GM23338 (cell line): ENCODE measurements at regions not wholly inside any gene's neighbourhood (a gene's known extent, or its start where the extent isn't known, plus 50 kb on each side); places are given as distances from the start of the nearest gene placed in this dataset.

Experiments used
- ATAC-seq: fragments of 200-7000 bp; cut with Tn5 transposase; 3 replicates; pipeline ENCODE4 v1.9.1; 2020
- DNase-seq: peaks from one replicate; pipeline ENCODE4 v3.0.0-alpha.2; 2015; ENCODE audit warnings: low spot score
- H2AFZ ChIP-seq: fragments of 200-600 bp; sonication (generic); 2 replicates; pipeline ENCODE4 v1.8.0; 2016; ENCODE audit warnings: antibody characterized with exemption, mild to moderate bottlenecking, moderate library complexity
- H3F3A ChIP-seq: fragments of 200-600 bp; sonication (generic); replicated peaks from 2 replicates; pipeline ENCODE4 v1.8.0; 2017; ENCODE audit warnings: antibody characterized with exemption, mixed run types, low read depth
- H3K27ac ChIP-seq: fragments of 200-600 bp; sonication (generic); 2 replicates; pipeline ENCODE4 v1.6.1; 2016; ENCODE audit warnings: low read depth
- H3K27me3 ChIP-seq: fragments of 200-600 bp; sonication (generic); 2 replicates; pipeline ENCODE4 v1.8.0; 2016; ENCODE audit warnings: mild to moderate bottlenecking, mixed run types, moderate library complexity; ENCODE audit not compliant: insufficient read depth
- H3K36me3 ChIP-seq: fragments of 200-600 bp; sonication (generic); 2 replicates; pipeline ENCODE4 v1.8.0; 2016; ENCODE audit warnings: mild to moderate bottlenecking; ENCODE audit not compliant: insufficient read depth
- H3K4me1 ChIP-seq: fragments of 200-600 bp; sonication (generic); 2 replicates; pipeline ENCODE4 v1.8.0; 2016; ENCODE audit warnings: mild to moderate bottlenecking, moderate library complexity; ENCODE audit not compliant: insufficient read depth
- H3K4me2 ChIP-seq: fragments of 200-600 bp; sonication (generic); 2 replicates; pipeline ENCODE4 v1.7.1; 2017; ENCODE audit warnings: mixed run types
- H3K4me3 ChIP-seq: fragments of 200-600 bp; sonication (generic); 2 replicates; pipeline ENCODE4 v1.6.1; 2016; ENCODE audit warnings: mixed run types
- H3K79me2 ChIP-seq: fragments of 200-600 bp; sonication (generic); replicated peaks from 2 replicates; pipeline ENCODE4 v1.8.0; 2017; ENCODE audit warnings: mild to moderate bottlenecking; ENCODE audit not compliant: insufficient read depth
- H3K9me2 ChIP-seq: fragments of 200-600 bp; sonication (generic); 2 replicates; pipeline ENCODE4 v1.8.0; 2017; ENCODE audit not compliant: insufficient read depth
- H4K20me1 ChIP-seq: fragments of 200-600 bp; sonication (generic); replicated peaks from 2 replicates; pipeline ENCODE4 v1.8.0; 2017; ENCODE audit warnings: mild to moderate bottlenecking; ENCODE audit not compliant: insufficient read depth
- H3K27ac Mint-ChIP-seq: 2 replicates; pipeline ENCODE4 v1.8.0; 2020; ENCODE audit warnings: inconsistent platforms, mild to moderate bottlenecking, moderate library complexity, mixed read lengths
- H3K27me3 Mint-ChIP-seq: 3 replicates; pipeline ENCODE4 v1.8.0; 2022; ENCODE audit warnings: low read depth, mild to moderate bottlenecking, moderate library complexity, mixed read lengths, inconsistent platforms; ENCODE audit not compliant: insufficient read depth, poor library complexity
- H3K36me3 Mint-ChIP-seq: 3 replicates; pipeline ENCODE4 v1.8.0; 2021; ENCODE audit warnings: low read depth, mild to moderate bottlenecking, inconsistent platforms, moderate library complexity, mixed read lengths
- H3K4me1 Mint-ChIP-seq: 3 replicates; pipeline ENCODE4 v1.8.0; 2020; ENCODE audit warnings: mild to moderate bottlenecking, inconsistent platforms, mixed read lengths
- H3K4me3 Mint-ChIP-seq: 3 replicates; pipeline ENCODE4 v1.8.0; 2021; ENCODE audit warnings: moderate library complexity, mild to moderate bottlenecking, inconsistent platforms, mixed read lengths
- H3K9me3 Mint-ChIP-seq: 3 replicates; pipeline ENCODE4 v1.8.0; 2020; ENCODE audit warnings: moderate library complexity, mild to moderate bottlenecking, inconsistent platforms, mixed read lengths
- CTCF ChIP-seq, 2 experiments: fragments of 200-600 bp in 1 of 2; sonication (generic) in 1 of 2; conservative IDR thresholded peaks; 2 replicates each; pipeline versions ENCODE4 v1.5.1 to v1.6.1; 2016 to 2017; ENCODE audit warnings: antibody characterized with exemption in 2 of 2, low read depth in 2 of 2, mild to moderate bottlenecking in 2 of 2, moderate library complexity in 1 of 2
- ETS1 ChIP-seq: IDR thresholded peaks from 2 replicates; pipeline ENCODE4 v1.6.1; 2016; ENCODE audit warnings: antibody characterized with exemption
- EZH2phosphoT487 ChIP-seq: fragments of 200-600 bp; sonication (generic); IDR thresholded peaks from one replicate; pipeline ENCODE4 v1.8.1; 2018; ENCODE audit warnings: antibody characterized with exemption; ENCODE audit not compliant: unreplicated experiment
- NANOG ChIP-seq: IDR thresholded peaks from 2 replicates; pipeline ENCODE4 v1.6.1; 2016; ENCODE audit warnings: antibody characterized with exemption, borderline replicate concordance
- POLR2AphosphoS5 ChIP-seq: IDR thresholded peaks from 2 replicates; pipeline ENCODE4 v1.6.1; 2016; ENCODE audit warnings: antibody characterized with exemption, low read depth
- REST ChIP-seq: IDR thresholded peaks from one replicate; pipeline ENCODE4 v1.6.1; 2018; ENCODE audit warnings: antibody characterized with exemption; ENCODE audit not compliant: unreplicated experiment
- STAT1 ChIP-seq: IDR thresholded peaks from one replicate; pipeline ENCODE4 v1.6.1; 2016; ENCODE audit warnings: antibody characterized with exemption; ENCODE audit not compliant: unreplicated experiment
- ZNF114 ChIP-seq: fragments of 250-450 bp; sonication (Bioruptor Pico); IDR thresholded peaks from 2 replicates; pipeline ENCODE4 v1.5.0; 2020; ENCODE audit warnings: mild to moderate bottlenecking, moderate library complexity
- ZNF331 ChIP-seq: fragments of 250-450 bp; sonication (Bioruptor Pico); IDR thresholded peaks from 2 replicates; pipeline ENCODE4 v1.5.0; 2020; ENCODE audit warnings: low read depth, mild to moderate bottlenecking, moderate library complexity
- ZNF462 ChIP-seq: fragments of 250-450 bp; sonication (Bioruptor Pico); IDR thresholded peaks from 2 replicates; pipeline ENCODE4 v1.5.0; 2020; ENCODE audit warnings: mild to moderate bottlenecking, moderate library complexity

- H3K4me3 Mint-ChIP-seq, result no peak overlapping the region
- Histone ChIP-seq H3F3A (no peaks in the 10 kb centered on the region), H3K9me2 (no peaks in the 10 kb centered on the region), H3K79me2 (no peaks in the 10 kb centered on the region), H2AFZ (no peak overlapping the region), H4K20me1 (no peaks in the 10 kb centered on the region), H3K36me3 (no peaks in the 10 kb centered on the region), H3K4me1 (peaks cover 8% of the 10 kb centered on the region; the same call in 1 of the 2 replicates), H3K4me2 (no peak overlapping the region), H3K27me3 (no peaks in the 10 kb centered on the region), H3K4me3 (no peak overlapping the region), H3K27ac (no peak overlapping the region)
- DNase-seq (no peak), ATAC-seq (no peak)
- H3K27ac Mint-ChIP-seq, result no peak overlapping the region
- no peaks in the 10 kb centered on the region for H3K9me3 Mint-ChIP-seq
- H3K27me3 Mint-ChIP-seq, result no peaks in the 10 kb centered on the region
- TF ChIP-seq NANOG (no peak), EZH2phosphoT487 (no peak)
- H3K36me3 Mint-ChIP-seq, result no peaks in the 10 kb centered on the region
- H3K4me1 Mint-ChIP-seq, result peaks cover 12% of the 10 kb centered on the region
Measured at GRCh38 chr4:36547383-36547782, 266.0 kb downstream of the DTHD1 start.

GRCh38 chr4:36549252-36549651 lies 267.8 kb downstream of the DTHD1 start:
- H3K9me2 ChIP-seq, result 0 out of 2 replicates have a peak, but pooled peaks cover 3% of the 10 kb centered on the region
- H3K27me3 ChIP-seq, result no peaks in the 10 kb centered on the region
- no peaks in the 10 kb centered on the region for H4K20me1 ChIP-seq
- no peak overlapping the region for H3K27ac ChIP-seq
- no peaks in the 10 kb centered on the region for H3K79me2 ChIP-seq
- H3K36me3 ChIP-seq, result no peaks in the 10 kb centered on the region
- H3K36me3 Mint-ChIP-seq, result no peaks in the 10 kb centered on the region
- H3K27ac Mint-ChIP-seq, result no peak overlapping the region
- H3K4me2 ChIP-seq, result no peak overlapping the region
- H3K4me3 ChIP-seq, result no peak overlapping the region
- H2AFZ ChIP-seq, result no peak overlapping the region
- H3F3A ChIP-seq, result no peaks in the 10 kb centered on the region
- DNase-seq, result no peak
- no peaks in the 10 kb centered on the region for H3K27me3 Mint-ChIP-seq
- H3K9me3 Mint-ChIP-seq, result no peaks in the 10 kb centered on the region
- ATAC-seq, result no peak
- peaks cover 8% of the 10 kb centered on the region; the same call in 1 of the 2 replicates for H3K4me1 ChIP-seq
- no peak overlapping the region for H3K4me3 Mint-ChIP-seq
- H3K4me1 Mint-ChIP-seq, result peaks cover 12% of the 10 kb centered on the region
- TF ChIP-seq REST (no peak), STAT1 (no peak), NANOG (no peak), ZNF331 (CRISPR knock-in tag) (no peak), CTCF (conservative IDR thresholded peaks at IDR 0.05; ENCODE audit: low read depth in 2 of 2) (no peak), EZH2phosphoT487 (no peak), ZNF462 (CRISPR knock-in tag) (no peak), ZNF114 (CRISPR knock-in tag) (no peak), POLR2AphosphoS5 (no peak), ETS1 (no peak)
